Urinary bladder (tissue), 3 donors: ENCODE measurements at regions not wholly inside any gene's neighbourhood (a gene's known extent, or its start where the extent isn't known, plus 50 kb on each side); places are given as distances from the start of the nearest gene placed in this dataset.
"Not testable (repeated sequence)": the region's sequence is repeated elsewhere in the genome, so short reads cannot be mapped to it uniquely, and the experiment has no call there.

Experiments
- DNase-seq: peaks from one replicate; pipeline ENCODE4 v3.0.0-alpha.2; 2015; ENCODE audit errors: extremely low spot score
- H3K27ac ChIP-seq: one replicate; pipeline ENCODE4 v1.5.1; 2013; ENCODE audit warnings: low read depth, mild to moderate bottlenecking, moderate library complexity
- H3K36me3 ChIP-seq: one replicate; pipeline ENCODE4 v1.6.1; 2013; ENCODE audit warnings: mild to moderate bottlenecking, moderate library complexity; ENCODE audit not compliant: insufficient read depth
- H3K4me1 ChIP-seq: one replicate; pipeline ENCODE4 v1.6.1; 2013; ENCODE audit warnings: mild to moderate bottlenecking, moderate library complexity; ENCODE audit not compliant: insufficient read depth
- H3K4me3 ChIP-seq: one replicate; pipeline ENCODE4 v1.5.1; 2013; ENCODE audit warnings: low read depth, low read length
- WGBS: extraction: QIAGEN DNeasy Blood & Tissue Kit; methylation state at CpG from one replicate; pipeline ENCODE4 v1.1.7; 2013; 5-methylcytosine and 5-hydroxymethylcytosine counted together
- donor health status: healthy with polysubstance abuse.
- donor health status: healthy.

DNA sequence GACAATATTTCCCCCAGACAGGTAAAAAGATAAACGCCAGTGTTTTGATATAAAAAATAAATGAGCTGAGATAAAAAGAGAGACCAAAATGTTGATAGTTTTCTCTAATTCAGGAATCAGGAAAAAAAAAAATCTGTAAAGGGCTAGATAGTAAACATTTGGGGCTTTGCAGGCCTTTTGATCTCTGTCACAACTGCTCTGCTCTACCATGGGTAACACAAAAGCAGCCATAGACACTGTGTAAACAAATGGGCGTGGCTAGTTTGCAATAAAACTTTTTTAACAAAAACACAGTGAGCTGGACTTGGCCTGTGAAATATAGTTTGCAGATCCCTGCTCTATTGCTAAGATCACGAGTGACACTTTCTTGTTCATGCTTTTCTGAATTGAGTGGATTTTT, 219.1 kb upstream of the STXBP5 start:
- Histone ChIP-seq H3K4me1 (no peaks in the 10 kb centered on the region), H3K4me3 (no peak overlapping the region), H3K36me3 (no peaks in the 10 kb centered on the region), H3K27ac (no peak overlapping the region)
- WGBS: 22% methylated on average over 3 of the region's 3 CpGs
- peak; percentile 32 for DNase-seq

DNA sequence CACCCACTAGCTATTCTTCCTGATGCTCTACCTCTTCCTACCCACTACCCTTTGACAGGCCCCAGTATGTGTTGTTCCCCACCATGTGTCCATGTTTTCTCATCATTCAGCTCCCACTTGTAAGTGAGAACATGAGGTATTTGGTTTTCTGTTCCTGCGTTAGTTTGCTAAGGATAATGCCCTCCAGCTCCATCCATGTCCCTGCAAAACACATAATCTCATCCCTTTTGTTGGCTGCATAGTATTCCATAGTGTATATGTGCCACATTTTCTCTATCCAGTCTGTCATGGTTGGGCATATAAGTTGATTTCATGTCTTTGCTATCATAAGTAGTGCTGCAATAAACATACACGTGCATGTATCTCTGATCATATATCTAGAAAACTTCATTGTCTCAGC, 218.3 kb upstream of the STXBP5 start:
- 93% methylated on average over 2 of the region's 2 CpGs for WGBS

DNA sequence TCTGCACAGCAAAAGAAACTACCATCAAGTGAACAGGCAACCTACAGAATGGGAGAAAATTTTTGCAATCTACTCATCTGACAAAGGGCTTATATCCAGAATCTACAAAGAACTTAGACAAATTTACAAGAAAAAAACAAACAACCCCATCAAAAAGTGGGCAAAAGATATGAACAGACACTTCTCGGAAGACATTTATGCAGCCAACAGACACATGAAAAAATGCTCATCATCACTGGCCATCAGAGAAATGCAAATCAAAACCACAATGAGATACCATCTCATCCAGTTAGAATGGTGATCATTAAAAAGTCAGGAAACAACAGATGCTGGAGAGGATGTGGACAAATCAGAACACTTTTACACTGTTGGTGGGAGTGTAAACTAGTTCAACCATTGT, 216.3 kb upstream of the STXBP5 start:
- DNase-seq, H3K4me1 ChIP-seq, H3K36me3 ChIP-seq, H3K27ac ChIP-seq, H3K4me3 ChIP-seq: not testable (repeated sequence)
- 95% methylated on average over 1 of the region's 1 CpG for WGBS

More for the DNA sequence above, 218.3 kb upstream of the STXBP5 start:
- H3K4me1 ChIP-seq: no peaks in the 10 kb centered on the region
- no peaks in the 10 kb centered on the region for H3K36me3 ChIP-seq
- no peak for DNase-seq
- H3K27ac ChIP-seq: no peak overlapping the region
- no peak overlapping the region for H3K4me3 ChIP-seq

- DNase-seq: no peak
- no peak overlapping the region for H3K4me3 ChIP-seq
- no peaks in the 10 kb centered on the region for H3K36me3 ChIP-seq
- 87% methylated on average over 4 of the region's 4 CpGs for WGBS
- H3K4me1 ChIP-seq: no peaks in the 10 kb centered on the region
- no peak overlapping the region for H3K27ac ChIP-seq
Observed at GRCh38 chr6:146989860-146990259, 214.4 kb upstream of the STXBP5 start.

DNA sequence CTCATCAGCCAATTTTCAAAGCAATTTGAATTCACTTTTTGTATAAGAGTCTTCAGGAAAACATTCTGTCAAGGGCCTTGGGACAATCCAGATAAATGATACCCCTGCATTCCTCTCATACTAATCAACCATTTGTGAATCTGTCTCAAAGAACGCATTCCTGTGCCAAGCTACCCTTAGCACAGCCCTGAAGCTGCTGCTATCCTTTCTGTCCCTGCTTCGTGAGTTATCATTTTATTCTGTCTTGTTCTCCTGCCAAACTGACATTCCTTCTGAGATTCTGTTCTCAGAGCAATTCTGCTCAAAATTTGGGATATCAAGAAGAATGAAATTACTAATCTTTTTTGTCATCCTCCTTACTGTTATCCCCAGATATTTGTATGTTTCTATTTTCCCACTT, 213.9 kb upstream of the STXBP5 start:
- Histone ChIP-seq H3K36me3 (no peaks in the 10 kb centered on the region), H3K27ac (no peak overlapping the region), H3K4me3 (no peak overlapping the region), H3K4me1 (no peaks in the 10 kb centered on the region)
- no peak for DNase-seq
- 47% methylated on average over 2 of the region's 2 CpGs for WGBS

DNA sequence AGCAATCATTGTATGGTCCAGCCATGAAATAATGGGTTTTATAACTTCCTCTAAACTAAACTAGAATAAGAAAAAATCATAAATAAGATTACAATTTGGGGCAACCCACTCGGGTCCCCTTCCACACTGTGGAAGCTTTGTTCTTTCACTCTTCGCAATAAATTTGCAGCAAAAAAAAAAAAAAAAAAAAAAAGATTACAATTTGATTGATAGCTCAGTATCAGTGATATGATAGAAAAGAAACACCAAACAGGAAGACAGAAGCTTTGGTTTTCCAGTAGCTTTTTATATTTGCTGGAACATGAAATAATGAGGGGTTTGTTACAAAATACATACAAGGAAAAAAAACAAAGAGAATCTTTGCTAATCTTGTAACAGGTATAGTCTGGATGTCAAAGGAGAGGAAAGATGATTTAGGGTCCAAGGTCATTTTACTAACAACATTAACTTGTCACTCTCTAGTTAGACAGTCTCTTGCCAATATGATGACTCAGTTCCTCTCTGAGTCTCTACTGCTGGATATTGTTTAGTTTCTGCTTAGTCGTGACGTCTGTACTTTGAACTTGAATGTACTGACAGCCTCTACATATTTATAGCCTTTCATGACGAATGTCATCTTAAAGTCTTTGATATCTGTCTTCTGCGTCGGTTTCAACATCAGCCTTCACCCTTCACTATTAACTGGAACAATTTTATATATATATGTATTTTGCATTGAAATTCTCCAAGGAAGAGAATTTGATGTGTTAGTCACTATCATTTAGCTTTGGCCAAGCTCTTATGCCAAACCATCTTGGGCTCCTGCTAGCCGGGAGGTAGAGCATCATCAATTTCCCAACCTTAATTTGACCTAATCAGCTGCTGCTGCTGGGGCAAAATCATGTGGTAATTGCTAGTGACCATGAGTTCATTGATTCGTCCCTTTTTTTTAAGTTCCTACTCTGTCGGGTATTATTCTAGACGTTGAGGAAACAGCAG, 213.1 kb upstream of the STXBP5 start:
- Histone ChIP-seq H3K4me1 (no peaks in the 10 kb centered on the region), H3K4me3 (no peak overlapping the region), H3K27ac (no peak overlapping the region), H3K36me3 (no peaks in the 10 kb centered on the region)
- DNase-seq: no peak
- 82% methylated on average over 11 of the region's 11 CpGs for WGBS

GRCh38 chr6:146997062-146997461, 207.2 kb upstream of the STXBP5 start:
- Histone ChIP-seq H3K27ac (no peak overlapping the region), H3K4me1 (no peaks in the 10 kb centered on the region), H3K36me3 (no peaks in the 10 kb centered on the region), H3K4me3 (no peak overlapping the region)
- 98% methylated on average over 1 of the region's 1 CpG for WGBS
- no peak for DNase-seq

DNA sequence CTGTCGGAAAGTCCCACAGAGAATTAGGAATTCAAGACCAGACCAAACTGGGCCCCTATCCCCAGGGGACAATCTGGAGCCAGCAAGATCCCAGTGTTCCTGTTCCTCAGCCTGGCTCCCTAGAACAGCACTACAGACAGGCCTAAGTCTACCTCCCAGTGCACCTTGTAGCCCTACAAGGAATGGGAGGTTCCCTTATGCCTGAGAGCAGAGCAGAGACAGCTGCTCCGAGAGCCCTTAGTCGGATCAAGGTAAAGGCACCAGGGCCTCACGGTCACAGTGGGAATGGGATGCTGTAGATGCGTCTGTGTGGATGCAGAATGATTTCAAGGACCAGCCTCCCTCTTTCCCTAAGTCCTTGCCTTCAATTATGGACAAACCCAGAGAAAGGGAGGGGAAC, 204.5 kb upstream of the STXBP5 start:
- Histone ChIP-seq H3K36me3 (no peaks in the 10 kb centered on the region), H3K4me3 (no peak overlapping the region), H3K4me1 (no peaks in the 10 kb centered on the region), H3K27ac (no peak overlapping the region)
- DNase-seq: no peak
- WGBS: 95% methylated on average over 5 of the region's 5 CpGs

DNA sequence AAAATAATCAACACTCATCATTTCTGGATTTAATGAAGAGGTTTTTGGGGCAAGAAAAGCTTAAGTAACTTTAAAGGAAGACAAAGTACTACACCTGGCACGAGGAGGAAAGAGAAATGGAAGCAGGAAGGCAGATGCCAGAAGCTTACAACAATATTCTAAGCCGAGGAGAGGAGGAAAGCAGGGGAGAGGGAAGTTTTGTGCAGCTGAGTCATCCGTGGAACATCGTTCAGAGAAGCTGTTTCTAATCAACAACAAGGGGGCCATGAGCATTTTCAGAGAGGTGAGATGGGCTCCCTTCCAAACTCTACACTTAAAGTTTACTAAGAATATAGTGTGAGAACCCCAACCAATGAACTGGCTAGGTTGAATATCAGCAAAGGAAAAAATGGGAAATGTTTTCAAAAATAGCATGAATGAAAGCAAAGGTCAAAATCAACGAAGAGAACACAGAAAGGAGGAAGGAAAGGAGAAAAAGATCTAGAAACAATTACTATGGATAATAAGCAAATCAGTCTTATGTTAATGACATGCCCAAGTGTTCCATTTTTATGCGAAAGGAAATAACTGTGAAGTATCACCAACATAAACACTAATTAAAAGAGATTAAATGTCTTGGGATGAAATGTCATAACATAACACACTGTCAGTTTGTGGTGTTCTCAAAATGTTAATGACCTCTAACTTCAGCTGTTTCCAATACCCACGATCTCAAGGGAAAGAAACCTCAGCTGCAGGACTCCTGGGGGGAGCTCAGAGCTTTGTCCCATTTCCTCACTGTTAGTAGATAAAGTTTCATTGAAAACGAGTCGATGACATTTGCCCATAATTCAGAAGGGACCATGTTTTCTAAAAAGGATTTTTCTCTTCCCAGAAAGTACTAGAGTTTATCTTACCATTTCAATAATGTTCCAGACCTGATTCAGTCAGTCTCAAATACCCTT, 203.4 kb upstream of the STXBP5 start:
- 27% methylated on average over 9 of the region's 9 CpGs for WGBS
- H3K4me1 ChIP-seq: no peaks in the 10 kb centered on the region
- no peak overlapping the region for H3K4me3 ChIP-seq
- no peak for DNase-seq
- H3K27ac ChIP-seq: no peak overlapping the region
- no peaks in the 10 kb centered on the region for H3K36me3 ChIP-seq

GRCh38 chr6:147001621-147002020, 202.6 kb upstream of the STXBP5 start:
- H3K36me3 ChIP-seq: no peaks in the 10 kb centered on the region
- H3K4me3 ChIP-seq: no peak overlapping the region
- no peaks in the 10 kb centered on the region for H3K4me1 ChIP-seq
- WGBS: 82% methylated on average over 1 of the region's 1 CpG
- DNase-seq: no peak
- H3K27ac ChIP-seq: no peak overlapping the region

DNA sequence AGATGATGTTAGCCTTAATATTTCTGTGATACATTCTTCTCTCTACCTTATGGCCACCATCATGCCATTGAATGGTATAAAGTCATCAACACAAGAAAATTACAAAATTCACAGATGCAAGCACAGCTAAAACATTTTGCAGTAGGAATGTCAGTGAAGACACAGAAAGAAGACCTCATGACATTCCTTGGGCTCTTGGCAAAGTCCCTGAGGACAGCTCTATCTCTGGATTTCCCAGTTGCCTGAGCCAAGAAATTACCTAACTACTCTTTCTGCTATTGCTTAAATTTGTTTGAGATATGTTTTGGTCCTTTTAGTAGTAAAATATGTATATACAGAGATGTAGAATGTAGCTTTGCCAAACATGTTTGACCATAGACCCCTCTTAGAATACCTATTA, 201.0 kb upstream of the STXBP5 start:
- no peak for DNase-seq
- Histone ChIP-seq H3K4me1 (no peaks in the 10 kb centered on the region), H3K27ac (no peak overlapping the region), H3K4me3 (no peak overlapping the region), H3K36me3 (no peaks in the 10 kb centered on the region)

DNA sequence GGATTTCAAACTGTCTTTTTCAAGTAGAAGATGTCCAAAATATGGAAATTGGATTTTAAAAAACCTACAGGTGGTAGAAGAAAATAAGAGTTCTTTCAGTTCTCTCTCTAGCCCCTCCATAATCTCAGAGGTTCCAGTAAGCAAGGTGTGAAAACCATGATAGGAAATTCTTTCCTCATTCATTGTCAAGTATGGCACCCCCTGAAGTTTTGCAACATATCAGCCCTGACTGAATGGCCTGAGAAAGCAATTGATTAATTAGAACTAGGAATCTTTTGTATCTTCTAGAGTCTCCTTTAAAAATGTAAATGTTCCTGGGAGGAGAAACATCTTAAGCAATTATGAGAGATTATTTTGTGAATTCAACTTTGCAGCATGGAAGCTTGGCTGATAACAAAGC, 198.7 kb upstream of the STXBP5 start:
- no peak overlapping the region for H3K4me3 ChIP-seq
- no peaks in the 10 kb centered on the region for H3K4me1 ChIP-seq
- H3K27ac ChIP-seq: no peak overlapping the region
- H3K36me3 ChIP-seq: no peaks in the 10 kb centered on the region
- no peak for DNase-seq

DNA sequence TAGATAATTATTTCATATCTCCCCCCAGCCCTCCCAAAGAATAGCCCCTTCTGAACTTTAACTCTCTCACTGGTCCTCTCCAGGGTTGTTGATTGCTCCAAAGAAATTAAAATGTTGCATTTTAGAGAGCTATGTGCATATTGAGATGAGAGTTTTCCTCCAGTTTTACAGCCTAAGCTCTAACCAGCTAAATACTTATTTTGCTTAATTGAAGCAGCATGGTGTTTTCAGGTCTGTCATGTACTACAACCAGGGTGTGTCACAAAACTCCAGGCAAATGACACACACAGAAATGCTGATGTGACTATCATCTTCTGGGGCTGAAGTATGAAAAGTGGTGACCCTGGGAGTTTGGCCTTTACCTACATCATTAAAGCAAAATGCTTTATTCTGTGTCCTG, 196.8 kb upstream of the STXBP5 start:
- no peak overlapping the region for H3K27ac ChIP-seq
- no peak for DNase-seq
- no peaks in the 10 kb centered on the region for H3K4me1 ChIP-seq
- H3K36me3 ChIP-seq: no peaks in the 10 kb centered on the region
- H3K4me3 ChIP-seq: no peak overlapping the region

GRCh38 chr6:147009358-147009757, 194.9 kb upstream of the STXBP5 start:
- no peak for DNase-seq
- no peak overlapping the region for H3K4me3 ChIP-seq
- no peaks in the 10 kb centered on the region for H3K4me1 ChIP-seq
- H3K36me3 ChIP-seq: no peaks in the 10 kb centered on the region
- H3K27ac ChIP-seq: no peak overlapping the region
- 91% methylated on average over 2 of the region's 2 CpGs for WGBS
